Lower leg skin (tissue), 3 donors: ENCODE measurements at regions not wholly inside any gene's neighbourhood (a gene's known extent, or its start where the extent isn't known, plus 50 kb on each side); places are given as distances from the start of the nearest gene placed in this dataset.

ENCODE experiments used
- POLR2A ChIP-seq, 2 donors: fragments of 450-650 bp; IDR thresholded peaks; one replicate each; pipeline ENCODE4 v1.6.1; 2016 to 2017; ENCODE audit warnings: antibody characterized with exemption in 2 of 2, mild to moderate bottlenecking in 1 of 2, moderate library complexity in 1 of 2
- TF ChIP-seq, protein P1 (sequence below), 3 donors: fragments of 450-650 bp; IDR thresholded peaks; one replicate each; pipeline ENCODE4 v1.5.1; 2016; ENCODE audit warnings: antibody characterized with exemption in 3 of 3, mild to moderate bottlenecking in 3 of 3, moderate library complexity in 2 of 3

DNA sequence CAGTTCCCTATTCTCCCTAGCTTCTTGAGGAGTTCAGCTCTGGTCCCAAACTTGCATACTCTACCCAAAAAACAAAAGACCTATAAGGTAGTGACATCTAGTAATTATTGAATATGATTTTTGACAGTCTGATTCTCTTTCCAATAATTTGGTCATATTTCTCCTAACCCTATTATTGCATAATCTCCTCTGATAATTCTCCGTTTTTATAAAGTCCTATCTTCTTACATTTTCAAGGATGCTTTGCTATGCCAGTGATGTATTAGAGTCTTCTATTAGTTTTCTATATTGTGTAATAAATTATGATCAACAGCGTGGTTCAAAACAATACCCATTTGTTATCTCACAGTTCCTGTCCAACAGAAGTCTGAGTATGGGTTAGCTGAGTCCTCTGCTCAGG lies 426.3 kb downstream of the BCL11A start:
- TF ChIP-seq, protein P1, sequence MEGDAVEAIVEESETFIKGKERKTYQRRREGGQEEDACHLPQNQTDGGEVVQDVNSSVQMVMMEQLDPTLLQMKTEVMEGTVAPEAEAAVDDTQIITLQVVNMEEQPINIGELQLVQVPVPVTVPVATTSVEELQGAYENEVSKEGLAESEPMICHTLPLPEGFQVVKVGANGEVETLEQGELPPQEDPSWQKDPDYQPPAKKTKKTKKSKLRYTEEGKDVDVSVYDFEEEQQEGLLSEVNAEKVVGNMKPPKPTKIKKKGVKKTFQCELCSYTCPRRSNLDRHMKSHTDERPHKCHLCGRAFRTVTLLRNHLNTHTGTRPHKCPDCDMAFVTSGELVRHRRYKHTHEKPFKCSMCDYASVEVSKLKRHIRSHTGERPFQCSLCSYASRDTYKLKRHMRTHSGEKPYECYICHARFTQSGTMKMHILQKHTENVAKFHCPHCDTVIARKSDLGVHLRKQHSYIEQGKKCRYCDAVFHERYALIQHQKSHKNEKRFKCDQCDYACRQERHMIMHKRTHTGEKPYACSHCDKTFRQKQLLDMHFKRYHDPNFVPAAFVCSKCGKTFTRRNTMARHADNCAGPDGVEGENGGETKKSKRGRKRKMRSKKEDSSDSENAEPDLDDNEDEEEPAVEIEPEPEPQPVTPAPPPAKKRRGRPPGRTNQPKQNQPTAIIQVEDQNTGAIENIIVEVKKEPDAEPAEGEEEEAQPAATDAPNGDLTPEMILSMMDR (IDR thresholded peaks at IDR 0.05), result no peak
- TF ChIP-seq POLR2A (IDR thresholded peaks at IDR 0.05), result no peak
